ENCODE measurements at regions not wholly inside any gene's neighbourhood (a gene's known extent, or its start where the extent isn't known, plus 50 kb on each side); places are given as distances from the start of the nearest gene placed in this dataset.

DNA sequence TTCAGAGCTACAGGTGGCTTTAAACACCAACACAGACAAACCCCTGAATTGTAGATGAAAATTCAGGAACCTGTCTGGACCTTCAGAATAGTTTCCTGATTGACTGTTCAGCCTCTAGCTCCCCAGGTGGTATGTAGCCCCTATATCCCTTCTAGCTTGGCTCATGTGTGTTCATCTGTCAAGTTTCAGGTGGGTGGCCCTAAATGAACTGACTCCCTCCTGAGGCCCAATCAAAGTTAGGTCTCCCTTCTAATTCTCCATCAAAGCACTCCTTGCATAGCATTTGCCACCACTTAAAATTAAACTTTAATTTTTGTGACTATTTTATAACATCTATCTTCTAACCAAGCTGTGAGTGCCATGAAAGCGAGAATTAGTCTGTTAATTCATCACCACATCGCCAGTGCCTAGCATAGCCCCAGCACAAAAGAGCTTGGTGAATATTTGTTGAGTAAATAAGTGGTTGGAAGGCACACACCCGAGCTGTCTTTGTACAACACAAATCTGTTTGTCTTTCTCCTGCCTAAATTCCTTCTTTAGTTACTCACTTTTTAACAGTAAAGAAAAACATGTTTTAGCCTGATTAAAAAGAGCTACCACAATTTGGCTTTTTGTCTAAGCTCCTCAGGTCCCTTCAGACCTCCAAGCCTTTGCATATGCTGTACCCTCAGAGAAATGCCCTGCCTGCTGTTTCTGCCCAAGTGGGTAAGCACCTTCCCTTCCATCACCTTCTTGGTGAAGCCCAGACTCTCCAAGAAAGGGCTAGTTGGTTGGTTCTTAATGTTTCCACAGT, 138.1 kb upstream of the HMHB1 start:
- no peak overlapping the region for H3K4me3 ChIP-seq (replicated peaks; ENCODE audit: low read depth, low read length)
- TF ChIP-seq, protein P1, sequence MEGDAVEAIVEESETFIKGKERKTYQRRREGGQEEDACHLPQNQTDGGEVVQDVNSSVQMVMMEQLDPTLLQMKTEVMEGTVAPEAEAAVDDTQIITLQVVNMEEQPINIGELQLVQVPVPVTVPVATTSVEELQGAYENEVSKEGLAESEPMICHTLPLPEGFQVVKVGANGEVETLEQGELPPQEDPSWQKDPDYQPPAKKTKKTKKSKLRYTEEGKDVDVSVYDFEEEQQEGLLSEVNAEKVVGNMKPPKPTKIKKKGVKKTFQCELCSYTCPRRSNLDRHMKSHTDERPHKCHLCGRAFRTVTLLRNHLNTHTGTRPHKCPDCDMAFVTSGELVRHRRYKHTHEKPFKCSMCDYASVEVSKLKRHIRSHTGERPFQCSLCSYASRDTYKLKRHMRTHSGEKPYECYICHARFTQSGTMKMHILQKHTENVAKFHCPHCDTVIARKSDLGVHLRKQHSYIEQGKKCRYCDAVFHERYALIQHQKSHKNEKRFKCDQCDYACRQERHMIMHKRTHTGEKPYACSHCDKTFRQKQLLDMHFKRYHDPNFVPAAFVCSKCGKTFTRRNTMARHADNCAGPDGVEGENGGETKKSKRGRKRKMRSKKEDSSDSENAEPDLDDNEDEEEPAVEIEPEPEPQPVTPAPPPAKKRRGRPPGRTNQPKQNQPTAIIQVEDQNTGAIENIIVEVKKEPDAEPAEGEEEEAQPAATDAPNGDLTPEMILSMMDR (IDR thresholded peaks at IDR 0.05; ENCODE audit: insufficient read depth, low read length, poor library complexity, severe bottlenecking), result no peak
- DNase-seq (ENCODE audit: extremely low read depth, insufficient read length), result no peak
- H3K27me3 ChIP-seq (replicated peaks; ENCODE audit: control insufficient read depth, insufficient read depth, low read length), result no peaks in the 10 kb centered on the region
- no peaks in the 10 kb centered on the region for H3K36me3 ChIP-seq (ENCODE audit: control insufficient read depth, insufficient read depth, low read length)

DNA sequence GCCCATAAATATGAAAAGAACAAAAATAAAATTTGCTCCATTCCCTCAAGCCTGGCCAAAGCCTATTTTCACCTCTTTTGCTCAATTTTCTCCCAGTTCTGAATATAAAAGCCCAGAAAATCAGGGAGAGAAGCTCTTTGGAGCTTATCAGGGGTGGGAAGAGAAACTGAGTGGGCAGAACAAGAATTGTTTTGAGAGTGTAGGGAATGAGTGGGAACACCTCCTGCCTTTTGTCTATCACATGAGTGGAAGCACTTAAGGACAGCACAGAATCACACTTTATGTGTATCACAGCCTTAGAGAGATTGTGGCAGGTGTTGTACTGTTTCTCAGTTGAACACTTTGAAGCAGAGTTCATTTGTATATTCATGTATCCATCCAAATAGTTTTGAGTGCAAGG, 139.2 kb upstream of the HMHB1 start:
- Histone ChIP-seq H3K27me3 (replicated peaks; ENCODE audit: control insufficient read depth, insufficient read depth, low read length) (no peaks in the 10 kb centered on the region), H3K36me3 (ENCODE audit: control insufficient read depth, insufficient read depth, low read length) (no peaks in the 10 kb centered on the region), H3K4me3 (replicated peaks; ENCODE audit: low read depth, low read length) (no peak overlapping the region)
- TF ChIP-seq, protein P1 (IDR thresholded peaks at IDR 0.05; ENCODE audit: insufficient read depth, low read length, poor library complexity, severe bottlenecking), result no peak
- no peak for DNase-seq (ENCODE audit: extremely low read depth, insufficient read length)

- TF ChIP-seq, protein P1 (IDR thresholded peaks at IDR 0.05; ENCODE audit: insufficient read depth, low read length, poor library complexity, severe bottlenecking), result no peak
- Histone ChIP-seq H3K36me3 (ENCODE audit: control insufficient read depth, insufficient read depth, low read length) (no peaks in the 10 kb centered on the region), H3K4me3 (replicated peaks; ENCODE audit: low read depth, low read length) (no peak overlapping the region), H3K27me3 (replicated peaks; ENCODE audit: control insufficient read depth, insufficient read depth, low read length) (no peaks in the 10 kb centered on the region)
- DNase-seq (ENCODE audit: extremely low read depth, insufficient read length), result no peak
Measured at GRCh38 chr5:143671674-143672569, 140.0 kb upstream of the HMHB1 start.

GRCh38 chr5:143671021-143671420, 140.9 kb upstream of the HMHB1 start:
- Histone ChIP-seq H3K4me3 (replicated peaks; ENCODE audit: low read depth, low read length) (no peak overlapping the region), H3K27me3 (replicated peaks; ENCODE audit: control insufficient read depth, insufficient read depth, low read length) (no peaks in the 10 kb centered on the region), H3K36me3 (ENCODE audit: control insufficient read depth, insufficient read depth, low read length) (no peaks in the 10 kb centered on the region)
- no peak for DNase-seq (ENCODE audit: extremely low read depth, insufficient read length)
- TF ChIP-seq, protein P1 (IDR thresholded peaks at IDR 0.05; ENCODE audit: insufficient read depth, low read length, poor library complexity, severe bottlenecking), result no peak

DNA sequence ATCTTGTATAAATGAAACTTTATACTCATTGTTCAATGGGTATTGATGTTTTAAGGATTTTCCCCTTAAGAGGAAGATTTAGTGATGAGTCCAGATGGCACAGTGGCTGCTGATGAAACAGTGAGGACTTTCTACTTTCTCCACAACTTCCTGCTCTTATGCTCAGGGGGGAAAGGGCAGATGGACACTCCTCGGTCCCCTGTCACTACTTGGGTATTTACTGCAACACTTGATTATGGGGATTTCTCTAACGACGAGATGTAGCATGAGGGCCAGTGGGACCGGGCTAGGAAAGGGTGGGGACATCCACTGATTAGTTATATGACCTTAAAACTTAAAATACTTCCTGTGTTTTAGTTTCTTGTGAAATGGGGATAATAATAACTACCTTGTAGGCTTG, 146.1 kb upstream of the HMHB1 start:
- Histone ChIP-seq H3K27me3 (replicated peaks; ENCODE audit: control insufficient read depth, insufficient read depth, low read length) (no peaks in the 10 kb centered on the region), H3K36me3 (ENCODE audit: control insufficient read depth, insufficient read depth, low read length) (no peaks in the 10 kb centered on the region), H3K4me3 (replicated peaks; ENCODE audit: low read depth, low read length) (no peak overlapping the region)
- no peak for DNase-seq (ENCODE audit: extremely low read depth, insufficient read length)
- TF ChIP-seq, protein P1 (IDR thresholded peaks at IDR 0.05; ENCODE audit: insufficient read depth, low read length, poor library complexity, severe bottlenecking), result no peak
